ENCODE measurements at regions not wholly inside any gene's neighbourhood (a gene's known extent, or its start where the extent isn't known, plus 50 kb on each side); places are given as distances from the start of the nearest gene placed in this dataset.

DNA sequence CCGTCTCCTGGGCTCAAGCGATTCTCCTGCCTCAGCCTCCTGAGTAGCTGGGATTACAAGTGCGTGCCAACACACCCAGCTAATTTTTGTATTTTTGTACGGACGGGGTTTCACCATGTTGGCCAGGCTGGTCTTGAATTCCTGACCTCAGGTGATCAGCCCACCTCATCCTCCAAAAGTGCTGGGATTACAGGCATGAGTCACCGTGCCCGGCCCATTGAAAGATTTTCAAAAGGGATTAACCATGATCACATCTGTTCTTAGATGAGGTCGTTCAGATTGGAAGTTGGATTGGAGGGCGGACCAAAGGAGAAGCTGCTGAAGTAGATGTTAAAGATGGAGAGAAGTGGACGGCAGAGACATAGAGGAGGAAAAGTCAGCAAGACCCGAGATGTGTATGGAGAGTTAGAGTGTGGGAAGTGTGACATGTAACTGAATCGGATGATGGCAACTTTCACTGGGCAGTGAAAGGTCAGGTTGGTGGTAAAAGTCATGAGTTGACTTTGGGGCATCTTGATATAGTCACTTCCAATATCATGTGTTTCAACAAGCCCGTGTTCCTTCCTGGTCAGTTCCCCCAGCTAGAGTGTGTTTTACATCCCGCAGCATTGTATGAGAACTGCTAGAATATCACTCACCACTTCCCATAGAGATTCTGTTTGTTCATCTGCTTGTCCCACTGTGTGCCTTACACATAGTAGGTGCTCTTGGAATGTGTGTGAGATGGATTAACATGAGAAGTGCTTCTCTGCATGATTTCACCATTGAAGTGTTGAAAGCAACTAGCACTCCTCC is 54.4 kb upstream of the TINAGL1 start:
- TF ChIP-seq, protein P1, sequence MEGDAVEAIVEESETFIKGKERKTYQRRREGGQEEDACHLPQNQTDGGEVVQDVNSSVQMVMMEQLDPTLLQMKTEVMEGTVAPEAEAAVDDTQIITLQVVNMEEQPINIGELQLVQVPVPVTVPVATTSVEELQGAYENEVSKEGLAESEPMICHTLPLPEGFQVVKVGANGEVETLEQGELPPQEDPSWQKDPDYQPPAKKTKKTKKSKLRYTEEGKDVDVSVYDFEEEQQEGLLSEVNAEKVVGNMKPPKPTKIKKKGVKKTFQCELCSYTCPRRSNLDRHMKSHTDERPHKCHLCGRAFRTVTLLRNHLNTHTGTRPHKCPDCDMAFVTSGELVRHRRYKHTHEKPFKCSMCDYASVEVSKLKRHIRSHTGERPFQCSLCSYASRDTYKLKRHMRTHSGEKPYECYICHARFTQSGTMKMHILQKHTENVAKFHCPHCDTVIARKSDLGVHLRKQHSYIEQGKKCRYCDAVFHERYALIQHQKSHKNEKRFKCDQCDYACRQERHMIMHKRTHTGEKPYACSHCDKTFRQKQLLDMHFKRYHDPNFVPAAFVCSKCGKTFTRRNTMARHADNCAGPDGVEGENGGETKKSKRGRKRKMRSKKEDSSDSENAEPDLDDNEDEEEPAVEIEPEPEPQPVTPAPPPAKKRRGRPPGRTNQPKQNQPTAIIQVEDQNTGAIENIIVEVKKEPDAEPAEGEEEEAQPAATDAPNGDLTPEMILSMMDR (conservative IDR thresholded peaks at IDR 0.05; ENCODE audit: low read depth, low read length): no peak
- TF ChIP-seq EZH2 (IDR thresholded peaks at IDR 0.05; ENCODE audit: low read length, unreplicated experiment) (no peak), EZH2phosphoT487 (IDR thresholded peaks at IDR 0.05; ENCODE audit: borderline replicate concordance, low read length) (no peak)

All from PC-3 (cell line).